Esophagus muscularis mucosa (tissue), 3 donors: ENCODE measurements at regions not wholly inside any gene's neighbourhood (a gene's known extent, or its start where the extent isn't known, plus 50 kb on each side); places are given as distances from the start of the nearest gene placed in this dataset.

ENCODE experiments used
- CTCF ChIP-seq, 3 experiments: fragments of 200-600 bp in 2 of 3; fragments of 450-650 bp in 1 of 3; sonication (generic) in 2 of 3; IDR thresholded peaks; one replicate each; pipeline ENCODE4 v1.5.1; 2017 to 2019; ENCODE audit warnings: antibody characterized with exemption in 3 of 3, mild to moderate bottlenecking in 2 of 3, moderate library complexity in 1 of 3
- POLR2A ChIP-seq: fragments of 450-650 bp; IDR thresholded peaks from one replicate; pipeline ENCODE4 v1.6.1; 2017; ENCODE audit warnings: antibody characterized with exemption, moderate library complexity, mild to moderate bottlenecking, low read depth

DNA sequence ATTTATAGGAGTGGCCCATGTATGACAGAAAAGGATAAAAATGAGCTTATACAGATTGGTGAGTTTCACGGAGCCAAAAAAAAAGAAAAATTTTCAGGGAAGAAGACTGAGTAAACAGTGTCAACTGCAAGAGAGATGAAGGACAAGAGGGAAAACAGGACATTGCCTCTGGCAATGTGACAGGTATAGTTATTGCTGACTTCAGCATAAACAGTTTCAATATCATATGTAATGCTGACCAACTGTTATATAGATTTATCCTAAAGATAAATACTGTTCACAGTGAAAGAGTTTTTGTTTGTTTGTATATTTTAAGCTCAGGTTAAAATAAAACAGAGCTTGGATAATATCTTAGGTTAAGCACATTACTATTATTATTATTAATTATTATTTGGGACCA is 98.0 kb upstream of the FSIP2 start:
- TF ChIP-seq CTCF (IDR thresholded peaks at IDR 0.05) (no peak), POLR2A (no peak)
